HEK293T (cell line): ENCODE measurements at regions not wholly inside any gene's neighbourhood (a gene's known extent, or its start where the extent isn't known, plus 50 kb on each side); places are given as distances from the start of the nearest gene placed in this dataset.

Experiments used
- FOXK2 ChIP-seq: fragments of 450-650 bp; IDR thresholded peaks from 2 replicates; pipeline ENCODE4 v1.6.1; 2016; ENCODE audit warnings: mild to moderate bottlenecking
- HDGF ChIP-seq: fragments of 450-650 bp; IDR thresholded peaks from 2 replicates; pipeline ENCODE4 v1.6.1; 2017; ENCODE audit warnings: antibody characterized with exemption, borderline replicate concordance
- SUZ12 ChIP-seq: fragments of 450-650 bp; IDR thresholded peaks from 2 replicates; pipeline ENCODE4 v1.6.1; 2016; ENCODE audit warnings: mild to moderate bottlenecking

DNA sequence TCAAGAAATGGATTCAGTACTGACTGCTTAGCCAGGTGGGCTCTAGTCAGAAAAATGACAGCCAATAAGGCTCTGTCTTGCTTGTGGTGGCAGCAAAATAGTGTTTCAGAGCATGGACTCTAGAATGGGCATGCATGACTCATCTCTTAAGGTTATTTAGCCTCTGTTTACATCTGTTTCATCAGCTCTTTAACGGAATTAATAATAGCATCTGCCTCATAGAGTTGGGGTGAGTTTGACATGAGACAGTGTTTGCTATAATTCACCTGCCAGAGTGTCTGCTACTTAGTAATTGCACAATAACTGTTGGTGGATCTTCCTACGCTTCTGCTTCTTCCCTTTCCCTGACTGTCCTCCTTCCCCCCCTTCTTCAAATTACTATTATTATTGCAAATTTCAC is 350.4 kb upstream of the SEMA6D start:
- TF ChIP-seq SUZ12: no peak
- TF ChIP-seq FOXK2: no peak
- no peak for TF ChIP-seq HDGF
